ENCODE measurements at regions not wholly inside any gene's neighbourhood (a gene's known extent, or its start where the extent isn't known, plus 50 kb on each side); places are given as distances from the start of the nearest gene placed in this dataset.

DNA sequence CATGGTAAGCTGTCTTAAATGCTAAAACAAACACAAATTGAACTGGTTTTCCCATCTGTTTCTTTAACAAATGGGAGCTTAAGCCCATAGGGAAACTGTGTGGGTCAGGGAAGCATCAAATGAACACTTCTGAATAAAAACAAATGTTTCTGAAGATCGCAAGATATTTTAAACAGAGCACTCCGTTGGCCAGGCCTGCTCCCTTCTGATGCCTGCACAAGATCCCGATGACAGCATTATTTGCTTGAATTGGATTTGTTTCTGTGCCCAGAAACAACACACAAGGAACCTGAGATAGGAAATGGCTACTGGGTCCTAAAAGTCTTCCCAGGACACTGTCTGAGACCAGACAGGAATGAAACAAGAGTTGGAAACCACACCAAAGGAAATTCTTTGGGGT is 425.8 kb upstream of the ZFHX3 start:
- no peaks in the 10 kb centered on the region for H3K23me2 ChIP-seq (ENCODE audit: low read depth, low read length)
- H4K8ac ChIP-seq (ENCODE audit: extremely low read depth, insufficient read depth, low read length): no peak overlapping the region
- no peak overlapping the region for H3K4me2 ChIP-seq (ENCODE audit: insufficient read depth in 1 of 2, low read depth in 2 of 2, low read length in 2 of 2)
- H3K27me3 ChIP-seq (replicated peaks in 1 of 4; ENCODE audit: control insufficient read depth in 3 of 4, extremely low read depth in 1 of 4, insufficient read depth in 3 of 4, low read length in 3 of 4): no peaks in the 10 kb centered on the region
- H3K79me1 ChIP-seq (ENCODE audit: low read depth, low read length): no peaks in the 10 kb centered on the region
- H4K20me1 ChIP-seq (replicated peaks in 1 of 2; ENCODE audit: control insufficient read depth in 1 of 2, insufficient read depth in 2 of 2, low read length in 2 of 2): no peaks in the 10 kb centered on the region
- H3K14ac ChIP-seq (ENCODE audit: insufficient read length): no peak overlapping the region
- H4K91ac ChIP-seq (replicated peaks; ENCODE audit: insufficient read length, low read length): no peak overlapping the region
- no peak overlapping the region for H3K27ac ChIP-seq (ENCODE audit: low read depth, low read length)
- no peaks in the 10 kb centered on the region for H3K79me2 ChIP-seq (ENCODE audit: control insufficient read depth in 1 of 2, insufficient read depth in 2 of 2, low read length in 2 of 2)
- H2BK5ac ChIP-seq (ENCODE audit: low read depth, low read length): no peak overlapping the region
- H3K4me3 ChIP-seq (ENCODE audit: extremely low read depth in 1 of 4, insufficient read depth in 2 of 4, low read depth in 3 of 4, low read length in 4 of 4): no peak overlapping the region
- 93% methylated on average over 3 of the region's 3 CpGs; no CpG with 5 or more reads in 1 of the 2 experiments for WGBS, 2 experiments (ENCODE audit: extremely low coverage in 1 of 2, insufficient coverage in 1 of 2, insufficient read length in 1 of 2, insufficient replicate concordance in 2 of 2, low coverage in 1 of 2, low lambda C conversion rate in 2 of 2, missing lambda C conversion rate in 1 of 2)
- no peaks in the 10 kb centered on the region for H3K9me3 ChIP-seq (ENCODE audit: insufficient read depth in 2 of 2, low read depth in 1 of 2, low read length in 1 of 2)
- H3K4ac ChIP-seq (replicated peaks; ENCODE audit: insufficient read length, low read depth, low read length): no peak overlapping the region
- no peak overlapping the region for H3K23ac ChIP-seq (ENCODE audit: insufficient read length)
- H3K9ac ChIP-seq (replicated peaks in 1 of 4; ENCODE audit: extremely low read depth in 1 of 4, low read depth in 3 of 4, low read length in 3 of 4): no peak overlapping the region
- H2BK12ac ChIP-seq (ENCODE audit: low read depth, low read length): no peak overlapping the region
- H2AFZ ChIP-seq (ENCODE audit: low read length): no peak overlapping the region
- FAIRE-seq (no peak), DNase-seq (ENCODE audit: low read depth in 1 of 2, low spot score in 2 of 2) (no peak)
- no peaks in the 10 kb centered on the region for H3K4me1 ChIP-seq (replicated peaks in 1 of 4; ENCODE audit: control insufficient read depth in 3 of 4, insufficient read depth in 4 of 4, low read length in 3 of 4)
- H3K56ac ChIP-seq (replicated peaks; ENCODE audit: insufficient read length, low read depth, low read length): no peak overlapping the region
- ChIA-PET POLR2A (ENCODE audit: partially characterized antibody) (no interaction called here), CTCF (ENCODE audit: partially characterized antibody) (interaction anchor here (1.1 kb wide), 1 partner anchor 9 kb away, joined by 4 read pairs; no protein-coding TSS in a partner anchor)
- H3K36me3 ChIP-seq (ENCODE audit: control insufficient read depth in 2 of 4, insufficient read depth in 4 of 4, low read length in 3 of 4): no peaks in the 10 kb centered on the region
- H2BK120ac ChIP-seq (replicated peaks; ENCODE audit: low read depth, low read length): no peak overlapping the region
- H2AK5ac ChIP-seq (ENCODE audit: low read depth, low read length): no peak overlapping the region
- TF ChIP-seq MAFK (IDR thresholded peaks at IDR 0.05; ENCODE audit: low read depth, low read length) (no peak), CTBP2 (IDR thresholded peaks at IDR 0.05; ENCODE audit: borderline replicate concordance, insufficient read depth, insufficient read length, low read length) (no peak), HDAC6 (IDR thresholded peaks at IDR 0.05; ENCODE audit: low read depth, low read length) (no peak), SUZ12 (IDR thresholded peaks at IDR 0.05; ENCODE audit: low read length) (no peak), TEAD4 (IDR thresholded peaks at IDR 0.05; ENCODE audit: low read depth, low read length) (no peak), BACH1 (IDR thresholded peaks at IDR 0.05; ENCODE audit: low read length) (no peak), TAF1 (IDR thresholded peaks at IDR 0.05; ENCODE audit: low read depth, low read length) (no peak), JUND (IDR thresholded peaks at IDR 0.05; ENCODE audit: low read length) (no peak), RNF2 (IDR thresholded peaks at IDR 0.05; ENCODE audit: borderline replicate concordance, low read depth, low read length, missing control alignments, poor library complexity, severe bottlenecking) (no peak), NRF1 (IDR thresholded peaks at IDR 0.05; ENCODE audit: low read depth, low read length) (no peak), CBX5 (IDR thresholded peaks at IDR 0.05; ENCODE audit: low read depth, low read length) (no peak), POLR2AphosphoS5 (IDR thresholded peaks at IDR 0.05; ENCODE audit: low read depth, low read length) (no peak)
- TF ChIP-seq, protein P1, sequence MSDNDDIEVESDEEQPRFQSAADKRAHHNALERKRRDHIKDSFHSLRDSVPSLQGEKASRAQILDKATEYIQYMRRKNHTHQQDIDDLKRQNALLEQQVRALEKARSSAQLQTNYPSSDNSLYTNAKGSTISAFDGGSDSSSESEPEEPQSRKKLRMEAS (IDR thresholded peaks at IDR 0.05): no peak
- no peak overlapping the region for H3K18ac ChIP-seq (ENCODE audit: extremely low read depth, low read length)
- no peak overlapping the region for H2BK20ac ChIP-seq (ENCODE audit: low read length)
- no peak overlapping the region for H2BK15ac ChIP-seq (ENCODE audit: low read length)
- H4K5ac ChIP-seq (ENCODE audit: insufficient read length, low read depth, low read length): no peak overlapping the region

Data from H1 (cell line).